Natural killer cell (primary cell): ENCODE measurements at regions not wholly inside any gene's neighbourhood (a gene's known extent, or its start where the extent isn't known, plus 50 kb on each side); places are given as distances from the start of the nearest gene placed in this dataset.

Source experiments
- ATAC-seq, 3 donors: fragments of 150-1000 bp in 2 of 3; fragments of 200-7000 bp in 1 of 3; cut with Tn5 transposase; 1 replicate in 1 of 3; 2 replicates in 2 of 3; pipeline ENCODE4 v1.10.0; 2021; ENCODE audit warnings: mild to moderate bottlenecking in 2 of 3, moderate library complexity in 2 of 3
- DNase-seq, 2 donors: peaks; one replicate each; pipeline versions ENCODE4 v3.0.0 to v3.0.0-alpha.2; 2013 to 2021; ENCODE audit warnings: mixed read lengths in 1 of 2
- H3K27ac ChIP-seq: one replicate; pipeline ENCODE4 v1.5.1; 2013; ENCODE audit warnings: mild to moderate bottlenecking, low read length
- H3K27me3 ChIP-seq: one replicate; pipeline ENCODE4 v1.6.1; 2013; ENCODE audit warnings: low read length; ENCODE audit not compliant: control insufficient read depth, insufficient read depth
- H3K36me3 ChIP-seq: one replicate; pipeline ENCODE4 v1.6.1; 2013; ENCODE audit warnings: low read length; ENCODE audit not compliant: control insufficient read depth, insufficient read depth
- H3K4me1 ChIP-seq: one replicate; pipeline ENCODE4 v1.6.1; 2013; ENCODE audit warnings: low read length; ENCODE audit not compliant: control insufficient read depth, insufficient read depth
- H3K4me3 ChIP-seq: one replicate; pipeline ENCODE4 v1.5.1; 2013; ENCODE audit warnings: low read length
- H3K9me3 ChIP-seq: one replicate; pipeline ENCODE4 v1.6.1; 2013; ENCODE audit warnings: low read length; ENCODE audit not compliant: control insufficient read depth, insufficient read depth
- H3K27ac Mint-ChIP-seq, 2 donors: one replicate each; pipeline ENCODE4 v1.8.0; 2022; ENCODE audit warnings: mild to moderate bottlenecking in 2 of 2, mixed read lengths in 2 of 2, moderate library complexity in 1 of 2
- H3K27me3 Mint-ChIP-seq, 2 donors: one replicate each; pipeline ENCODE4 v1.8.0; 2022; ENCODE audit warnings: low read depth in 2 of 2, mixed read lengths in 2 of 2
- H3K36me3 Mint-ChIP-seq: one replicate; pipeline ENCODE4 v1.8.0; 2022; ENCODE audit warnings: mixed read lengths
- H3K4me1 Mint-ChIP-seq, 2 donors: one replicate each; pipeline ENCODE4 v1.8.0; 2022; ENCODE audit warnings: mixed read lengths in 2 of 2
- H3K4me3 Mint-ChIP-seq: one replicate; pipeline ENCODE4 v1.8.0; 2022; ENCODE audit warnings: mild to moderate bottlenecking, moderate library complexity, mixed read lengths
- H3K9me3 Mint-ChIP-seq, 2 donors: one replicate each; pipeline ENCODE4 v1.8.0; 2022; ENCODE audit warnings: mixed read lengths in 2 of 2
- WGBS: methylation state at CpG from one replicate; pipeline ENCODE4 v1.1.7; 2013; ENCODE audit warnings: missing lambda C conversion rate; ENCODE audit not compliant: insufficient coverage; 5-methylcytosine and 5-hydroxymethylcytosine counted together
- intact Hi-C: fragments of 100-400 bp; cut with micrococcal nuclease; formaldehyde crosslinking; loops from one replicate; pipeline ENCODE4 v1.14.2; 2022
- TF ChIP-seq, protein P1 (sequence below): fragments of 200-600 bp; IDR thresholded peaks from one replicate; pipeline ENCODE4 v1.8.0; 2022; ENCODE audit warnings: antibody characterized with exemption

DNA sequence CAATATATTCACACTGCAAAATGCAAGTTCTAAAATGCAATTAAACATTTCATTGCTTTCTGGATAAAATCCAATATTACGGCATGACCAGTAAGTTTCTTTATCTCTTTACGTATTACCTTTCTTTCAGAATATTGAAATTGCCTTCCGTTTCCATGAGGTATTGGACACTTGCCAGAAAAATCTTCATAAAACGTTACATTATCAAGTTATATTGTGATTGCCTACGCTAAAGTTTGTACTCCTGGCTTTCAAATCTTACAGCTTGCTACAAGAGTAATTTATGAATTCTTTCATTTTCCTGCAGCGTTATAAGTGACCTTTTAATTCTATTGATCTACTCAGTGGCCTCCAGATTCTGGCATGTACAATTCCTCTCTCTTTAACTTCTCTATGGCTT, 1349.3 kb downstream of the OTOL1 start:
- Histone ChIP-seq H3K4me1 (no peaks in the 10 kb centered on the region), H3K36me3 (no peaks in the 10 kb centered on the region), H3K9me3 (peaks cover 6% of the 10 kb centered on the region), H3K27ac (no peak overlapping the region), H3K27me3 (no peaks in the 10 kb centered on the region), H3K4me3 (no peak overlapping the region)
- DNase-seq (no peak), ATAC-seq (no peak)
- WGBS: no CpG with 5 or more reads among the region's 6 CpGs
- Mint-ChIP-seq H3K4me3 (no peak overlapping the region), H3K4me1 (no peaks in the 10 kb centered on the region), H3K9me3 (peaks cover 5 to 12% of the 10 kb centered on the region in 2 donors), H3K27ac (no peak overlapping the region), H3K27me3 (no peaks in the 10 kb centered on the region), H3K36me3 (no peaks in the 10 kb centered on the region)
- TF ChIP-seq, protein P1, sequence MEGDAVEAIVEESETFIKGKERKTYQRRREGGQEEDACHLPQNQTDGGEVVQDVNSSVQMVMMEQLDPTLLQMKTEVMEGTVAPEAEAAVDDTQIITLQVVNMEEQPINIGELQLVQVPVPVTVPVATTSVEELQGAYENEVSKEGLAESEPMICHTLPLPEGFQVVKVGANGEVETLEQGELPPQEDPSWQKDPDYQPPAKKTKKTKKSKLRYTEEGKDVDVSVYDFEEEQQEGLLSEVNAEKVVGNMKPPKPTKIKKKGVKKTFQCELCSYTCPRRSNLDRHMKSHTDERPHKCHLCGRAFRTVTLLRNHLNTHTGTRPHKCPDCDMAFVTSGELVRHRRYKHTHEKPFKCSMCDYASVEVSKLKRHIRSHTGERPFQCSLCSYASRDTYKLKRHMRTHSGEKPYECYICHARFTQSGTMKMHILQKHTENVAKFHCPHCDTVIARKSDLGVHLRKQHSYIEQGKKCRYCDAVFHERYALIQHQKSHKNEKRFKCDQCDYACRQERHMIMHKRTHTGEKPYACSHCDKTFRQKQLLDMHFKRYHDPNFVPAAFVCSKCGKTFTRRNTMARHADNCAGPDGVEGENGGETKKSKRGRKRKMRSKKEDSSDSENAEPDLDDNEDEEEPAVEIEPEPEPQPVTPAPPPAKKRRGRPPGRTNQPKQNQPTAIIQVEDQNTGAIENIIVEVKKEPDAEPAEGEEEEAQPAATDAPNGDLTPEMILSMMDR: no peak
- intact Hi-C loops: loop anchor here (10.0 kb wide), 1 partner anchor 61 kb away; no protein-coding TSS in a partner anchor

DNA sequence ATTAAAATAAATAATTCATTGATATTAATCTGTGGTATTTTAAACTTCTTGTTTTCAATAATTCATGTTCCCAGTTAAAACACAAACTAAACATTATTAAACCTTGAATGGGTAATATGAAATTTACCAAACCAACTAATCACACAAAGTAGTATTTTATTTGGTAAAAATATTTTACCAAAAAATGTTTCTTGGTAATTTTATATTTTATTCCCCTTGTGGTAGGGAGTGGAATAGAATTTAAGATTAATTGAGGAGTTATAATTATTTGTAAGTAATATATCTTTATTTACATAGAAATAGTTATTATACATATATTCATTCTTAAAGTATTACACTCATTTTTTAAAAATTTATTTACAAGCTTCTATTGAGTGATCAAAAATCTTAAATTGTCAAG, 1350.9 kb downstream of the OTOL1 start:
- H3K4me1 Mint-ChIP-seq: no peaks in the 10 kb centered on the region
- DNase-seq: no peak
- H3K9me3 Mint-ChIP-seq: peaks cover 7 to 15% of the 10 kb centered on the region in 2 donors
- no peak overlapping the region for H3K27ac Mint-ChIP-seq
- H3K4me3 Mint-ChIP-seq: no peak overlapping the region
- Histone ChIP-seq H3K36me3 (no peaks in the 10 kb centered on the region), H3K4me3 (no peak overlapping the region), H3K9me3 (peaks cover 6% of the 10 kb centered on the region), H3K27me3 (no peaks in the 10 kb centered on the region), H3K27ac (no peak overlapping the region), H3K4me1 (no peaks in the 10 kb centered on the region)
- TF ChIP-seq, protein P1: no peak
- no peak for ATAC-seq
- no peaks in the 10 kb centered on the region for H3K27me3 Mint-ChIP-seq
- no peaks in the 10 kb centered on the region for H3K36me3 Mint-ChIP-seq
- intact Hi-C loops: loop anchor here (10.0 kb wide), 1 partner anchor 63 kb away; no protein-coding TSS in a partner anchor

DNA sequence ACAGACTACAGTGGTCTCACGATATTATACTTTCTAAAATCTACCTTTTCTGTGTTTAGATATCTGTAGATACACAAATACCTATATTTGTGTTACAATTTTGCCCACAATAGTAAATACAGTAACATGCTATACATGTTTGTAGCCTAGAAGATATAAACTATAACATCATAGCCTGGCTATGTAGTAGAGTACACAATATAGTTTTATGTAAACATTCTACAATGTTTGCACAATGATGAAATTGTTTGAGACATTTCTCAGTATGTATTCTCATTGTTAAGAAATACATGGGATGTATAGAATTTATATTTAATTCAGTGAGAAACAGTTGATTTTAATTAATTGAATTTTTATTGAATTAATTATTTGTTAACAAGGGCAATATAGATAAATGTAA, 1367.0 kb downstream of the OTOL1 start:
- DNase-seq (no peak), ATAC-seq (no peak)
- Histone ChIP-seq H3K27ac (no peak overlapping the region), H3K9me3 (peaks cover 12% of the 10 kb centered on the region), H3K4me1 (no peaks in the 10 kb centered on the region), H3K27me3 (no peaks in the 10 kb centered on the region), H3K36me3 (no peaks in the 10 kb centered on the region), H3K4me3 (no peak overlapping the region)
- Mint-ChIP-seq H3K27ac (no peak overlapping the region), H3K27me3 (no peaks in the 10 kb centered on the region), H3K9me3 (peaks cover 2 to 12% of the 10 kb centered on the region in 2 donors), H3K4me1 (no peaks in the 10 kb centered on the region), H3K36me3 (no peaks in the 10 kb centered on the region), H3K4me3 (no peak overlapping the region)
- TF ChIP-seq, protein P1: no peak
- no CpG with 5 or more reads among the region's 1 CpG for WGBS
- intact Hi-C loops: no loop called here

DNA sequence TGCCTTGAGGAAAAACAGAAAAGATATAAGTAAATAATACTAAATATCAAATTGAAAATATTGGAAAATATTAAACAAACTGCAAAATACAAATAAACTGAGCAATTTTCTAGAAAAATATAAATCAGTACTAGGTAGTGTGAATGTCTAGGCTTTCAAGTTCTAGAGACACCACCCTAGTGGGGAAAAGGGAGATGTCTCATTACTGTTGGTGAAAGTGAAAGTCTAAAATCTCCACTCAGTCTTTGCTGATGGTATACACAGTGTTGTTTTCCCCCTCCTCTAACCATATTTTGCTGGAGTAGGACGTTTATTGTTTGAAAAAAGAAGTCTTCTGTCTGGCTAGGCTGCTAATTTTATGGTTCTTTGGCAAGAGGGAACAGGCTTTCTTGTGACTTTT, 1368.9 kb downstream of the OTOL1 start:
- Mint-ChIP-seq H3K4me1 (no peaks in the 10 kb centered on the region), H3K27ac (no peak overlapping the region), H3K9me3 (peaks cover 4 to 13% of the 10 kb centered on the region in 2 donors), H3K36me3 (no peaks in the 10 kb centered on the region), H3K4me3 (no peak overlapping the region), H3K27me3 (no peaks in the 10 kb centered on the region)
- Histone ChIP-seq H3K27ac (no peak overlapping the region), H3K9me3 (peaks cover 13% of the 10 kb centered on the region), H3K4me3 (no peak overlapping the region), H3K4me1 (no peaks in the 10 kb centered on the region), H3K27me3 (no peaks in the 10 kb centered on the region), H3K36me3 (no peaks in the 10 kb centered on the region)
- TF ChIP-seq, protein P1: no peak
- no peak for DNase-seq
- intact Hi-C loops: no loop called here
- WGBS: no CpG with 5 or more reads among the region's 1 CpG
- no peak for ATAC-seq
